Activated T-helper 17 cell treated with anti-CD3 and anti-CD28 coated beads, Interleukin-2, amount 50 U/mL, for 72 hours (primary cell): ENCODE measurements at regions not wholly inside any gene's neighbourhood (a gene's known extent, or its start where the extent isn't known, plus 50 kb on each side); places are given as distances from the start of the nearest gene placed in this dataset.
A peak's percentile ranks its signal among the peaks of the same experiment; 100 is the strongest.

Source experiments
- ATAC-seq: fragments of 150-1000 bp; cut with Tn5 transposase; replicated peaks from 2 replicates; pipeline ENCODE4 v1.10.0; 2021; ENCODE audit warnings: mild to moderate bottlenecking, moderate library complexity
- H3K27ac Mint-ChIP-seq: one replicate; pipeline ENCODE4 v1.8.0; 2022; ENCODE audit warnings: mixed read lengths
- H3K27me3 Mint-ChIP-seq: one replicate; pipeline ENCODE4 v1.8.0; 2022; ENCODE audit warnings: mixed read lengths
- H3K36me3 Mint-ChIP-seq: one replicate; pipeline ENCODE4 v1.8.0; 2022; ENCODE audit warnings: low read depth, mild to moderate bottlenecking, mixed read lengths
- H3K4me1 Mint-ChIP-seq: one replicate; pipeline ENCODE4 v1.8.0; 2022; ENCODE audit warnings: mixed read lengths
- H3K4me3 Mint-ChIP-seq: one replicate; pipeline ENCODE4 v1.8.0; 2022; ENCODE audit warnings: mild to moderate bottlenecking, mixed read lengths
- H3K9me3 Mint-ChIP-seq: one replicate; pipeline ENCODE4 v1.8.0; 2022; ENCODE audit warnings: mixed read lengths

DNA sequence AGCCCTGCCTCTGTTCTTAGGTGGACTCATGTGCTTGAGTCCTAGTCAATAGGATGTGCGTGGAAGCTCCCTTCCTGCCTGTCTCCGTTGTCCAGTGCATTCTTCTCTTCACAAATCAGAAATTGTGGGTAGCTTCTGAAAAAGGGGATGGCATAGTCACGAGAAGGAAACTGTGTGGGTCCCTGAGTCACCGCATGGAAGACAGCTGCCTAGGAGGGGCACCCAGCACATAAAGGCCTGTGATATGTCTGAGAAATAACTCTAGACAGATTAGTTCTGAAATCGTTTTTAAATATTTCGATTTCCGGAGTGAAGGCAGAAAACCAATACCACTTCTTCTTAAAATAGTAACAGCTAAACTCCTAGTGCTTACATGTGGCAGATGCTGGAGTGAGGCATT lies 974.4 kb downstream of the BCL11B start:
- no peak for ATAC-seq
- no peak overlapping the region for H3K4me3 Mint-ChIP-seq
- H3K9me3 Mint-ChIP-seq: peaks cover 5% of the 10 kb centered on the region
- H3K27me3 Mint-ChIP-seq: no peaks in the 10 kb centered on the region
- no peaks in the 10 kb centered on the region for H3K36me3 Mint-ChIP-seq
- H3K4me1 Mint-ChIP-seq: peaks cover 14% of the 10 kb centered on the region
- H3K27ac Mint-ChIP-seq: no peak overlapping the region

DNA sequence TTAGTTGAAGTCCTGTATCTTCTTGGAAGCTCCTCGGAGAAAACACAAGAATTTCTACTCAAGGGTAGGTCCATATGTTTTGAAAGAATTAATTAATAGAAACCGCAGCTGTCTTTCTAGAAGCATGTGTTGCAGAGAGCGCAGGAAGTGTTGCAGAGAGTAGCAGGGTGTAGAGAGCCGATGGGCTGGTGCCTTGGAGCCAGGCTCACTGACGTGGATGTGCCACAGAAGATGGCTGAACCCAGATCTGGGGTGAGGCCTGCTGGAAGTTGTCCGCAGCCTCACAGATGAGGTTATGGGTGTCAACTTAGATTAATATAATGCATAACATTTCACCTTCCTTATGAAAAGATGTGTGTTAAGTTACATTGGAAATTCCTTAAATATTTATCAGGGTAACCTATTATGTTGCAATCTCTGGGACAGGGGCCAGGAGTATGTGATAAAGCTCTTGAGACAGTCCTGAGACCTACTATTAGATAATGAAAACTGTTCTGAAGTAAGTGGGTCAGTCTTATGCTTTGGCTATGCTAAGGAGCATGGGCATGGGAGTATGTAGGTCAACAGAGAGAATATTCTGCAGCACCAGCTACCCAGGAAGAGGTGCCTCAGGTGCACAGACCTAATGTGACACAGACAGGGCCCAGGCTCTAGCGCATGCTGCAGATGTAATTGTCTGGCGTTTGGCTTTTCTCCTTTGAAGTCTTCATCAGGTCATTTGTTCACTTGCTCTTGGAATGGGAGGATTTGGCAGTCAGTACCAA lies 973.3 kb downstream of the BCL11B start:
- H3K27ac Mint-ChIP-seq: no peak overlapping the region
- ATAC-seq: no peak
- peaks cover 5% of the 10 kb centered on the region for H3K9me3 Mint-ChIP-seq
- peak overlapping the region; percentile 32 for H3K4me3 Mint-ChIP-seq
- H3K4me1 Mint-ChIP-seq: peaks cover 14% of the 10 kb centered on the region
- H3K27me3 Mint-ChIP-seq: no peaks in the 10 kb centered on the region
- H3K36me3 Mint-ChIP-seq: no peaks in the 10 kb centered on the region

DNA sequence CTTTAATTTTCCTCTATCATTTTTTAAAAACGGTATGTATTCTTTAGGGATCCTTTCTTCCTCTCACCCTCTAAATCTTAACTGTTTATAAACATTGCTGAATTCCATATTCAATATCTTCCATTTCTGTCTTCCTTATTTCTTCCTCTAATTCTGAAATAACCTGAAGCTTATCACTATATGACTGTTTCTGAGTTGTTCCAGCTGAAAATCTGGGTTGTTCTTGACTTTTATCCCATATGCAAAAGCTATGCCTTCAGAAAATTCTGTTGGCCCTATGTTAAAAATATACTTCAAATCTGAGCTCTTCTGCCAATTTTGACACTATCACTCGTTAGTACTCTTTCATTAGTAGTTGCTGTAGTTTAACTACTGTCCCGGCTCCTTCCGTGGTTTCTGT lies 970.3 kb downstream of the BCL11B start:
- Mint-ChIP-seq H3K27ac (no peak overlapping the region), H3K4me1 (peaks cover 17% of the 10 kb centered on the region), H3K4me3 (no peak overlapping the region), H3K9me3 (peaks cover 5% of the 10 kb centered on the region), H3K36me3 (no peaks in the 10 kb centered on the region), H3K27me3 (no peaks in the 10 kb centered on the region)
- ATAC-seq: no peak

DNA sequence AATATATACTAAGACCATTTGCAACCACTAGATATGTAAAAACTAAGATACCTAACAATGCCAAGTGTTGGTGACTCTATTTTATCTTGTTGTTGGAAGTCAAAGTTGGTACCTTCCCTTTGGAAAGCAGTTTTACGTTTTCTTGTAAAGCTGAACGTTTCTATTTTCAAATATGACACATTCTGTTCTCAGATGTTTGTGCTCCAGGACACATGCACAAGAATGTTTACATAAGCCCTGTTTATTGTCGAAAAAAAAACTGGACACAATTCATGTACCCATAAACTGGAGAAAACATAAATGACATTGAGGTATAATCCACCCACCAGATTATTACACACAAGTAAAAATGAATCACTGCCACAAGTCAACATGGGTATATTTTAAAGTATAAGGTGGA lies 967.4 kb downstream of the BCL11B start:
- H3K27ac Mint-ChIP-seq: no peak overlapping the region
- H3K4me1 Mint-ChIP-seq: peaks cover 4% of the 10 kb centered on the region
- no peak for ATAC-seq
- no peaks in the 10 kb centered on the region for H3K36me3 Mint-ChIP-seq
- H3K9me3 Mint-ChIP-seq: peaks cover 5% of the 10 kb centered on the region
- no peak overlapping the region for H3K4me3 Mint-ChIP-seq
- H3K27me3 Mint-ChIP-seq: no peaks in the 10 kb centered on the region

DNA sequence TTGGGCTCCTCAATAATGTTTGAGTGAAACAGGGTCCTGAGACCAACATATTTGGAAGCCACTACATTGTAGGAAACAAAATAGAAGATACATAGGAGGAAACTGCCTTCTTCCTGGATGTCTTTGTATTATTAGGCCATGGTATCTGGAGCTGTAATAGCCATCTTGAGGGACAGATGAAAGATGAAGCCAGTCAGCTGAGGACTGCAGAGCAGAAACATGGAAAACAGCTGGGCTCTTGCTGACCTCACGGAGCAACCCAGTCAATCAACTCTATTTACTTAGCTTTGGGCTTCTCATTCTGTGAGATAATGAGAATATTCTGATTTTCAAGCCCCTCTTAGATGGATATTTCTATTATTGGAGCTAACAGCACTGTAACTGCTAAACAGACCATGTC lies 962.4 kb downstream of the BCL11B start:
- peaks cover 4% of the 10 kb centered on the region for H3K4me1 Mint-ChIP-seq
- no peaks in the 10 kb centered on the region for H3K36me3 Mint-ChIP-seq
- no peak overlapping the region for H3K4me3 Mint-ChIP-seq
- H3K27me3 Mint-ChIP-seq: no peaks in the 10 kb centered on the region
- ATAC-seq: no peak
- H3K27ac Mint-ChIP-seq: no peak overlapping the region
- H3K9me3 Mint-ChIP-seq: peaks cover 3% of the 10 kb centered on the region

DNA sequence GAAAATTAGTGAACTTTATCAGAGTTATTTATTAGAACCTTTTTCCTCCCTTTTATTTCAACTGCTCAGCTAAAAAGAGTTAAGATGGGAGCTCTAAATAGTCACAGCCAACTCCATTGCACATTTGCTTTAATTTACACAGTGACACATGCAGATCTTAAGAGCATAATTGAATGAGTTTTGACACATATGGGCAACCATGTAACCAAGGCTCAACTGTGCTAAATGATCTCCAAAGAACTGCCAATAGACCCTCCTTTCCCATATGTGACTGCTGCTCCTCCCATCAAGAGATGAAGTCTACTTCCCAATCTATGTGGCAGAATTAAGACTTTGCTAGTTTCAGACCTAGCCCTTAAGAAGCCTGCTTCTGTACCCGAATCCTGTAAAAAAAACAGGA lies 960.0 kb downstream of the BCL11B start:
- Mint-ChIP-seq H3K27ac (no peak overlapping the region), H3K27me3 (no peaks in the 10 kb centered on the region), H3K9me3 (peaks cover 3% of the 10 kb centered on the region), H3K4me1 (no peaks in the 10 kb centered on the region), H3K36me3 (no peaks in the 10 kb centered on the region), H3K4me3 (no peak overlapping the region)
- no peak for ATAC-seq

DNA sequence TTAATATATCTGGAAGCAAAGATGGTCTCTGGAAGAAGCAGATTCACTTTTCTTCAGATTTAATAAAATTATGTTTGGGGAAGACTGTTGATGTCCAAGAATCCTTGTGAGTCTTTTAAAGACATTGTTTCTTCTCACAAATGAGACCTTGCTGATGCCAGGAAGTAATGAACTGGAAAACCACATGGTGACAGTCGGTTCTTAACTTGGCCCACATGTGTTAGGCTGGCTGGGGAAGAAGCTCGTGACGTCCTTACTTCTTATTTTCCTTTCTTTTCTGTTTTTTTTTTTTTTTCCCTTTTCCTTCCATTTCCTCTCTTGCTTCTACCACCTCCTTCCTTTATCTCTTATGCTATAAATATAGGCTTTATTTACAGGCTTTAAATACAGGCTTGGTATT lies 950.2 kb downstream of the BCL11B start:
- no peak for ATAC-seq
- H3K4me1 Mint-ChIP-seq: peaks cover 6% of the 10 kb centered on the region
- H3K4me3 Mint-ChIP-seq: no peak overlapping the region
- no peaks in the 10 kb centered on the region for H3K9me3 Mint-ChIP-seq
- no peaks in the 10 kb centered on the region for H3K27me3 Mint-ChIP-seq
- H3K36me3 Mint-ChIP-seq: no peaks in the 10 kb centered on the region
- H3K27ac Mint-ChIP-seq: no peak overlapping the region

DNA sequence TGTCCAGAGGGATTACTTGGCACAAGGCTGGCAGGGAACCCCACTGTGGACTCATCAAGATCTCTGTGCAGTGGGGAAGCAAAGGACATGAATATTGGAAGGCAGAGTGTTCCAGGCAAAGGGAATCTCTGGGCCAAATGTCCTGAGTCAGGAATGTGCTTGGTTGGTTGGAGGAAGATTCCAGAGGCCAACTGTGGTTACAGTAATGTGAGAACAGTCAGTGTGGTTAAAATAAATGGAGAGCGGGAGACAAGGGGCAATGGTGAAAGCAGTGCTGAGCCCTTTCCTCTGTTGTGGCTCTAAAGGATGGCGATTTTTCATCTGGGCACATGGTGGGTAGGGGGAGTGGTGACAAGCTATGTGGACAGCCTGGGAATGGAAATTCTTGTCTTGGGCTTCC lies 948.2 kb downstream of the BCL11B start:
- Mint-ChIP-seq H3K4me1 (peaks cover 6% of the 10 kb centered on the region), H3K36me3 (no peaks in the 10 kb centered on the region), H3K4me3 (no peak overlapping the region), H3K27me3 (no peaks in the 10 kb centered on the region), H3K9me3 (no peaks in the 10 kb centered on the region), H3K27ac (no peak overlapping the region)
- no peak for ATAC-seq

DNA sequence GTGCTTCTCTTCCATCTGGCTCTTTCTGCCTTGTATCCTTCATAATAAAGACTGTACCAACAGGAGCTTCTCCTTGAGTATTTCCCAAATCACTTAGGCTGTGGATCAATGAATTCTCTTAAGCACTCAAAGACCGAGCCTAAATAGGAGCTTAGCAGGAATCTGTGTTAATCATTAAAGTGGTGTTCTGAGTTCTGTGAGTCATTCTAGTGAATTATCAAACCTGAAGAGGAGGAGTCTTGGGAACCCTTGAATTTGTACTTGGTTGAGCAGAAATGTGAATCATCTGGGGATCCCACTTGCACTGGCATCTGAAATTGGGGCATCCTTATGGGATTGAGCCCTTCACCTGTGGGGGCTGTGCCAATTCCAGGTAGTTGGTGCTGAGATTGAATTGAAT lies 946.2 kb downstream of the BCL11B start:
- no peaks in the 10 kb centered on the region for H3K27me3 Mint-ChIP-seq
- peak; percentile 24 for ATAC-seq
- H3K27ac Mint-ChIP-seq: no peak overlapping the region
- H3K9me3 Mint-ChIP-seq: no peaks in the 10 kb centered on the region
- no peak overlapping the region for H3K4me3 Mint-ChIP-seq
- no peaks in the 10 kb centered on the region for H3K36me3 Mint-ChIP-seq
- peaks cover 6% of the 10 kb centered on the region for H3K4me1 Mint-ChIP-seq

DNA sequence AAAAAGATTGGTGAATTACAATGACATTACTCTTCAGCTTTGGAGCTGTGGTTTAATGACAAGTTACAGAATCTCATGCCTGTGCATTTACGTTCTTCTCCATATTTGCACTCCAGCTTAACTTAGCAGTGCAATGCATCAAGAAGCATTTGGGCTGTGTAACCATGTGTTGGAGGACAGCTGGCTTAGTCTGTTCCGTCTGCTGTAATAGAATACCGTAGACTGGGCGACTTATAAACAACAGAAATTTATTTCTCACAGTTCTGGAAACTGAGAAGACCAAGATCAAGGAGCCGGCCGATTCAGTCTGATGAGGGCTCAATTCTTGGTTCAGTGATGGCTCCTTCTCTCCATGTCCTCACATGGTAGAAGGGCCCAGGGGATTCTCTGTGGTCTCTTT lies 943.5 kb downstream of the BCL11B start:
- Mint-ChIP-seq H3K4me1 (peaks cover 6% of the 10 kb centered on the region), H3K27me3 (no peaks in the 10 kb centered on the region), H3K4me3 (no peak overlapping the region), H3K36me3 (no peaks in the 10 kb centered on the region), H3K27ac (no peak overlapping the region), H3K9me3 (no peaks in the 10 kb centered on the region)
- ATAC-seq: no peak

DNA sequence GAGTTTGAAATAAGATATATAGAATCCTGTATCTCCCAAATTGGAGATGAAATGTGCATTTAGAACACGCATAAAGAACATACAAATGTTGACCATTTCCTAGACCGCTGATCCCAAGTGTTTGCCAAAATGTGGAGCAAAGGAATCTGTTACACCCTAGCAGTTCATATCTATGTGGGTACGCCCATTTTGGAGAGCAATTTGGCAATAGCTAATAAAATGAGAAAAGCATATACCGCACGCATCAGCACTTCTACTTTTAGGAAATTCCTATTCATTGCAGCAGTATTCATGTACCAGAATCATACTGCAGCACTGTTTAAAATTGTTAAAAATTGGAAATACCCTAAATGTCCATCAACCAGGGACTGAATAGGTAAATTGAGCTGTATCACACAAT lies 937.8 kb downstream of the BCL11B start:
- no peaks in the 10 kb centered on the region for H3K36me3 Mint-ChIP-seq
- H3K27ac Mint-ChIP-seq: no peak overlapping the region
- H3K4me3 Mint-ChIP-seq: no peak overlapping the region
- H3K9me3 Mint-ChIP-seq: no peaks in the 10 kb centered on the region
- ATAC-seq: no peak
- no peaks in the 10 kb centered on the region for H3K4me1 Mint-ChIP-seq
- no peaks in the 10 kb centered on the region for H3K27me3 Mint-ChIP-seq

DNA sequence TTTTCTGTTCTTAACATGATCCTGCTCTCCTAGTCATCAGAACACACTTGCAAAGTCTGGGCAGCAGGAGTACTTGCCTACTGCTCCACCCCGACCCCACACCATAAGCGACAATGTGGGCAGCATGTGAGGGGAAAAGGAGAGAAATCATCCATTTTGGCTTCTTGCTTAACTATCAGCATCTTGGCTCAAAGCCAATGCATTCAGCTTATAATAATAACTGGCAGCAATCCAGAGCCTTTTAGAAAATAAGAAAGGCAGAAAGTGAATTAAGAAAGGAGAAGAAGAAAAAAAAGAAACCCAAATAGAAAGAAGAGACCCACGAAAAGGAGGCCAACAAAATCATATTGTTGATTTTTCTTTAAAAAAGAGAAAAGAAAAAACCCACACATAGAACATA lies 930.8 kb downstream of the BCL11B start:
- H3K27ac Mint-ChIP-seq: no peak overlapping the region
- no peak overlapping the region for H3K4me3 Mint-ChIP-seq
- no peaks in the 10 kb centered on the region for H3K36me3 Mint-ChIP-seq
- no peaks in the 10 kb centered on the region for H3K27me3 Mint-ChIP-seq
- H3K9me3 Mint-ChIP-seq: peaks cover 5% of the 10 kb centered on the region
- peaks cover 4% of the 10 kb centered on the region for H3K4me1 Mint-ChIP-seq
- ATAC-seq: no peak

DNA sequence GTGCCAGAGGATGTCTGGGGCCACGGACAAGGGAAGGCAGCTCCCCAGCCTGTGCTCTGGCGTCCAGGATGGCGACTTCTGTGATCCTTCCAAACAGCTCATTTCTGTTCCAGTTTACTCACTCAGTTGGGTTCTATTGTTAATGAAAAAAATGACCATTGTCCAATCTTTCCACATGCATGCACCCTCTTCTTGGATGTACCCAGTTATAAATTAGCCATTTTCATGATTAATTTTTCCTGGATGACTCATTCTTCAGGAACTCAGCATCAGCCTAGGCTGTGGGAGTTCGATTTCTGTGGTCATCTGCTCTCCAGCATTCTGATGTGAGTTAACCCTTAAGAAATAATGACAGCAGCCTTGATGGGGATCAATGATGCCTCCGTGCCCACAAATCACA lies 926.8 kb downstream of the BCL11B start:
- no peak for ATAC-seq
- peaks cover 9% of the 10 kb centered on the region for H3K4me1 Mint-ChIP-seq
- no peaks in the 10 kb centered on the region for H3K27me3 Mint-ChIP-seq
- H3K4me3 Mint-ChIP-seq: no peak overlapping the region
- no peaks in the 10 kb centered on the region for H3K36me3 Mint-ChIP-seq
- no peak overlapping the region for H3K27ac Mint-ChIP-seq
- H3K9me3 Mint-ChIP-seq: peaks cover 5% of the 10 kb centered on the region

DNA sequence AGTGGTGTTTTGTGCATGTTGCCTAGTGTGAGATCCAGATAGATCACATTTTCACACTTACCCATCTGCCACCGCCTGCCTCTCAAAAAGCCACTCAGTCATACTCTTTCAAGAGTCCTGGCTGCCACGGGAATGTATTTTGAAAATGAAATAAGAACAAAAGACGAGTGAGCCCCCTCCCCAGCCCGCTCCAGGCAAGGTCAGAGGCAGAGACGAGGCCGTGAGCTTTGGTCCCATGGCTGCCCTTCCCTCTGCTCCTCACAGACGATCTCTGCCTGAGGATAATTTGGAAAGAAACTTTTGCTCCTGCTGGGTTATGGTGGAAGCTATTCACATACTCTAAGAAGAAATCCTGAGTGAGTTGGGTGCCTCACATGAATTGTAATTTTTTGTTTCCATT lies 924.3 kb downstream of the BCL11B start:
- Mint-ChIP-seq H3K27ac (no peak overlapping the region), H3K4me1 (peaks cover 9% of the 10 kb centered on the region)

DNA sequence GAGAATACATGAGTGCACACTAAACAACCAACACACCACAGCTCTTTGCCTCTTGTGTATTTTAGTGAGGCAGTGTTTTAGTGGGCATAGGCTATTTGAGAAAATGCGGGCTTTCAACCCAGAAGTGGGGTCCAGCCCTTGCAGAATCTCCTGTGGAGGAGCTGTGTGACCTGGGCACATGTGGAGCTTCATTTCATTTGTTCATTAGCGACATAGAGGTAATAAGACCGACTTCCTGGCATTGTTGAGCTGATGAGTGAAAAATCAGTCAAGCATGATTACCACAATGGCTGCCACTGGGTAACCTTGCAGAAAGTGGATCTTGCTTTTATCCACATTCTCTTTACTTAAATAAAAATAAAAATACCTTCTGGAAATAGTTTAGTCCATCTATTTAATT lies 923.5 kb downstream of the BCL11B start:
- Mint-ChIP-seq H3K27ac (no peak overlapping the region), H3K4me1 (peaks cover 9% of the 10 kb centered on the region), H3K27me3 (no peaks in the 10 kb centered on the region), H3K4me3 (no peak overlapping the region), H3K36me3 (no peaks in the 10 kb centered on the region), H3K9me3 (no peaks in the 10 kb centered on the region)
- ATAC-seq: no peak

More for the DNA sequence above, 924.3 kb downstream of the BCL11B start:
- Mint-ChIP-seq H3K27me3 (no peaks in the 10 kb centered on the region), H3K9me3 (no peaks in the 10 kb centered on the region), H3K36me3 (no peaks in the 10 kb centered on the region), H3K4me3 (no peak overlapping the region)
- no peak for ATAC-seq

DNA sequence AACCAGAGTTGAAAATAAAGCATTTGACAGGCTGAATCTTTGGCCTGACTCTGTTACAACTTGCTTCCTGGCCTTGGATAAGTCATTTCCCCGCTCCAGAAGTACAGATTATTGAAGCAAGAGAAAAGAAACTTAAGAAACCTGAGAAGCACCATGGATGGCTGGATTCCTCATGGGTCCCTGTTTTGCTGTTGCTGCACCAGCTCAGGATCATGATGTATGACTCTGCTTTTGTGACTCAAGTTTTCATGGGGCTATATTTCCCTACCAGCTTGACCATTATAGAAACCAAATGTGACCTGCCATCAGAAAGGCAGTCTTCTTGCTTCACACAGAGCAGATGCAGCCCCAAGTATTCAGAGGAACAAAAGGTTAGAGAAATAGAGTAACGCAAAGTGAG lies 921.8 kb downstream of the BCL11B start:
- Mint-ChIP-seq H3K27ac (no peak overlapping the region), H3K4me1 (peaks cover 5% of the 10 kb centered on the region), H3K4me3 (no peak overlapping the region), H3K27me3 (no peaks in the 10 kb centered on the region), H3K9me3 (no peaks in the 10 kb centered on the region), H3K36me3 (no peaks in the 10 kb centered on the region)
- ATAC-seq: no peak
